Naive thymus-derived CD8-positive, alpha-beta T cell (primary cell): ENCODE measurements at regions not wholly inside any gene's neighbourhood (a gene's known extent, or its start where the extent isn't known, plus 50 kb on each side); places are given as distances from the start of the nearest gene placed in this dataset.
"Not testable (repeated sequence)": the region's sequence is repeated elsewhere in the genome, so short reads cannot be mapped to it uniquely, and the experiment has no call there.

Experiments used
- ATAC-seq, 2 donors: fragments of 150-1000 bp; cut with Tn5 transposase in 1 of 2; sonication (Bioruptor Pico), chemical (Tn5 transposase) in 1 of 2; 1 replicate in 1 of 2; 2 replicates in 1 of 2; pipeline ENCODE4 v1.10.0; 2021; ENCODE audit warnings: mild to moderate bottlenecking in 2 of 2, moderate library complexity in 2 of 2
- POLR2A ChIA-PET: fragments of 350-600 bp; sonication (Branson Sonifier 250); formaldehyde crosslinking; loops from one replicate; lab custom pipeline; 2021; ENCODE audit warnings: antibody characterized with exemption; lab: Charles Lee
- DNase-seq, 10 donors: peaks; one replicate each; pipeline versions ENCODE4 v3.0.0 to v3.0.0-alpha.2; 2020 to 2022
- H3K27ac Mint-ChIP-seq, 10 donors: one replicate each; pipeline ENCODE4 v1.8.0; 2020 to 2022; ENCODE audit warnings: mild to moderate bottlenecking in 10 of 10, mixed read lengths in 10 of 10, moderate library complexity in 4 of 10, inconsistent platforms in 1 of 10
- H3K27me3 Mint-ChIP-seq, 5 donors: one replicate each; pipeline ENCODE4 v1.8.0; 2021 to 2022; ENCODE audit warnings: mixed read lengths in 5 of 5
- H3K36me3 Mint-ChIP-seq, 3 donors: one replicate each; pipeline ENCODE4 v1.8.0; 2020 to 2022; ENCODE audit warnings: mixed read lengths in 3 of 3, mild to moderate bottlenecking in 2 of 3, inconsistent platforms in 1 of 3
- H3K4me1 Mint-ChIP-seq, 4 donors: one replicate each; pipeline ENCODE4 v1.8.0; 2021 to 2022; ENCODE audit warnings: mixed read lengths in 4 of 4
- H3K4me3 Mint-ChIP-seq, 10 donors: one replicate each; pipeline ENCODE4 v1.8.0; 2020 to 2022; ENCODE audit warnings: mild to moderate bottlenecking in 10 of 10, mixed read lengths in 10 of 10, moderate library complexity in 6 of 10, inconsistent platforms in 1 of 10
- H3K9me3 Mint-ChIP-seq, 9 donors: one replicate each; pipeline ENCODE4 v1.8.0; 2020 to 2022; ENCODE audit warnings: mixed read lengths in 9 of 9, mild to moderate bottlenecking in 3 of 9, inconsistent platforms in 1 of 9, moderate library complexity in 1 of 9

DNA sequence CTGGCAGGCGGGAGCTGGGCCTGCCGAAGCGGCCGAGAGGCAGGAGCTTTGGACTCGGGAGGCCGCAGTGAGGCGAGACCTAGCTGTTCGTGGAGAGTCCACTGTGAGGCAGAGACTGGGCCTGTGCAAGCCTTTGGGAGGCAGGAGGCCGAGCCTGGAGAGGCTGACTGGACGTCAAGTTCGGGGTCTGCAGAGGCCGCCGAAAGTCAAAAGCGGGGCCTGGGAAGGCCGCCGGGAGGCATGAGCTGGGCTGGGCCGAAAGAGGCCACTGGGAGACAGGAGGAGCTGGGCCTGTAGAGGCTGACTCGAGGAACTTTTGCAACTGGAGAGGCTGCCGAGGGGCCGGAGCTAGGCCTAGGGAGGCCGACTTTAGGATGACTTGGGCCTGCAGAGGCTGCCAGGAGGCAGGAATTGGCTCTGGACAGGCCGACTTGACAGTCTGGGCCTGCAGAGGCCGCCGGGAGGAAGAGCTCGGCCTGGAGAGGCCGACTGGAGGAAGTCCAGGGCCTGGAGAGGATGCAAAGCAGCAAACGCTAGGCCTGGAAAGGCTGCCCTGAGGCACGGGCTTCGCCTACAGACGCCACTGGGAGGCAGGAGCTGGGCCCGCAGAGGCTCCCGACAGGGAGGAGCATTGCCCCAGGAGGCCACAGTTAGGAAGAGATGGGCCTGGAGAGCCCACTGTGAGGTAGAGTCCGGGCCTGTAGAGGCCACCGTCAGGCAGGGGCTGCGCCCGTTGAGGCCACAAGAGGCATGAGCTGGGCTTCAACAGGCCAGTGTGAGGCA, 304.0 kb downstream of the ZNF479 start:
- not testable (repeated sequence) for H3K4me3 Mint-ChIP-seq, H3K36me3 Mint-ChIP-seq

DNA sequence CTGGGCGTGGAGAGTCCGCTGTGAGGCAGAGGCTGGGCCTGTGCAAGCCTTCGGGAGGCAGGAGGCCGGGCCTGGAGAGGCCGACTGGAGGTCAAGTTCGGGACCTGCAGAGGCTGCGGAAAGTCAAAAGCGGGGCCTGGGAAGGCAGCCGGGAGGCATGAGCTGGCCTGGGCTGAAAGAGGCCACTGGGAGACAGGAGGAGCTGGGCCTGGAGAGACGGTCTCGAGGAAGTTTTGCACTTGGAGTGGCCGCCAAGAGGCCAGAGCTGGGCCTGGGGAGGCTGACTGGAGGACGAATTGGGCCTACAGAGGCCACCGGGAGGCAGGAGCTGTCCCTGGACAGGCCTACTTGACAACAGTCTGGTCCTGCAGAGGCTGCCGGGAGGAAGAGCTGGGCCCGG, 304.7 kb downstream of the ZNF479 start:
- H3K27me3 Mint-ChIP-seq, H3K27ac Mint-ChIP-seq, H3K4me3 Mint-ChIP-seq, POLR2A ChIA-PET, H3K36me3 Mint-ChIP-seq, DNase-seq, ATAC-seq, H3K4me1 Mint-ChIP-seq: not testable (repeated sequence)
- H3K9me3 Mint-ChIP-seq: peaks cover 0 to 16% (median 0%) of the 10 kb centered on the region in 9 donors

More for the DNA sequence above, 304.0 kb downstream of the ZNF479 start:
- DNase-seq, H3K27ac Mint-ChIP-seq, POLR2A ChIA-PET, H3K27me3 Mint-ChIP-seq, ATAC-seq, H3K4me1 Mint-ChIP-seq: not testable (repeated sequence)
- peaks cover 0 to 14% (median 0%) of the 10 kb centered on the region in 9 donors for H3K9me3 Mint-ChIP-seq

DNA sequence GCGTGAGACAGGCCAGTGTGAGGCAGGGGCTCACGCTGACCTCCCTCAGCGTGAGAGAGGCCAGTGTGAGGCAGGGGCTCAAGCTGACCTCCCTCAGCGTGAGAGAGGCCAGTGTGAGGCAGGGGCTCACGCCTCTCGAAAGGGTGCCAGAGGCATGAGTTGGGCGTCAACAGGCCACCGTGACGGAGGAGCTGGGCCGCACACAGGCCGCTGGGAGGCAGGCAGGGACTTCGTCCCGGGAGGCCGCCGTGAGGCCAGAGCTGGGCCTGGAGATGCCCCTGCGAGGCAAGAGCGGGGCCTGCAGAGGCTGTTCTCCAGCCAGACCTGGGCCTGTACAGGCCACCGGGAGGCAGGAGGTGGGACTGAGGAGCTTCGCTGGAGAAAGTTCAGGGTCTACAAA, 305.7 kb downstream of the ZNF479 start:
- peaks cover 0 to 13% (median 0%) of the 10 kb centered on the region in 9 donors for H3K9me3 Mint-ChIP-seq
- DNase-seq, ATAC-seq, H3K27me3 Mint-ChIP-seq, H3K27ac Mint-ChIP-seq, H3K36me3 Mint-ChIP-seq, H3K4me1 Mint-ChIP-seq, H3K4me3 Mint-ChIP-seq, POLR2A ChIA-PET: not testable (repeated sequence)

DNA sequence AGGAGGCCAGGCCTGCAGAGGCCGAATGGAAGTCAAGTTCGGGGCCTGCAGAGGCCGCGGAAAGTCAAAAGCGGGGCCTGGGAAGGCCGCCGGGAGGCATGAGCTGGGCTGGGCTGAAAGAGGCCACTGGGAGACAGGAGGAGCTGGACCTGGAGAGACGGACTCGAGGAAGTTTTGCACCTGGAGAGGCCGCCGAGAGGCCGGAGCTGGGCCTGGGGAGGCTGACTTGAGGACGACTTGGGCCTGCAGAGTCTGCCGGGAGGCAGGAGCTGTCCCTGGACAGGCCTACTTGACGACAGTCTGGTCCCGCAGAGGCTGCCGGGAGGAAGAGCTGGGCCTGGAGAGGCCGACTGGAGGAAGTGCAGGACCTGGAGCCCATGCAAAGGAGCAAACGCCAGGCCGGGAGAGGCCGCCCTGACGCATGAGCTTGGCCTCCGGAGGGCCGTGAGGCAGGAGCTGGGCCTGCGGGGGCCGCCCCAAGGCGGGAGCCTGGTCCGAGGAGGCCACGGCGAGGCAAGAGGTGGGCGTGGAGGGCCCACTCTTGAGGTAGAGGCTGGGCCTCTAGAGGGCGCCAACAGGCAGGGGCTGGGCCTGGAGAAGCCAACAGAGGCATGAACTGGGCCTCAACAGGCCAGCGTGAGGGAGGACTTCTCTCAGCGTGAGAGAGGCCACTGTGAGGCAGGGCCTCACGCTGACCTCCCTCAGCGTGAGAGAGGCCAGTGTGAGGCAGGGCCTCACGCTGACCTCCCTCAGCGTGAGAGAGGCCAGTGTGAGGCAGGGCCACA, 306.3 kb downstream of the ZNF479 start:
- H3K4me3 Mint-ChIP-seq, H3K4me1 Mint-ChIP-seq, H3K36me3 Mint-ChIP-seq, H3K27ac Mint-ChIP-seq, ATAC-seq, POLR2A ChIA-PET, H3K27me3 Mint-ChIP-seq, DNase-seq: not testable (repeated sequence)
- H3K9me3 Mint-ChIP-seq: peaks cover 0 to 13% (median 0%) of the 10 kb centered on the region in 9 donors

GRCh38 chr7:56825121-56825520, 307.1 kb downstream of the ZNF479 start:
- H3K27me3 Mint-ChIP-seq, H3K36me3 Mint-ChIP-seq, POLR2A ChIA-PET, H3K4me3 Mint-ChIP-seq, H3K27ac Mint-ChIP-seq, ATAC-seq, H3K4me1 Mint-ChIP-seq, DNase-seq: not testable (repeated sequence)
- peaks cover 0 to 13% (median 0%) of the 10 kb centered on the region in 9 donors for H3K9me3 Mint-ChIP-seq

- peaks cover 0 to 12% (median 0%) of the 10 kb centered on the region in 9 donors for H3K9me3 Mint-ChIP-seq
- DNase-seq, POLR2A ChIA-PET, H3K4me3 Mint-ChIP-seq, H3K36me3 Mint-ChIP-seq, ATAC-seq, H3K27me3 Mint-ChIP-seq, H3K4me1 Mint-ChIP-seq, H3K27ac Mint-ChIP-seq: not testable (repeated sequence)
Measured at GRCh38 chr7:56823872-56824635, 308.2 kb downstream of the ZNF479 start.

- H3K4me1 Mint-ChIP-seq, H3K27me3 Mint-ChIP-seq, POLR2A ChIA-PET, H3K27ac Mint-ChIP-seq, DNase-seq, H3K9me3 Mint-ChIP-seq, H3K36me3 Mint-ChIP-seq, H3K4me3 Mint-ChIP-seq, ATAC-seq: not testable (repeated sequence)
Measured at GRCh38 chr7:56823231-56823630, 309.0 kb downstream of the ZNF479 start.

- H3K9me3 Mint-ChIP-seq, DNase-seq, ATAC-seq, H3K4me1 Mint-ChIP-seq, H3K27me3 Mint-ChIP-seq, H3K36me3 Mint-ChIP-seq, POLR2A ChIA-PET, H3K27ac Mint-ChIP-seq, H3K4me3 Mint-ChIP-seq: not testable (repeated sequence)
Measured at GRCh38 chr7:56822153-56822552, 310.1 kb downstream of the ZNF479 start.

- ATAC-seq, H3K9me3 Mint-ChIP-seq, POLR2A ChIA-PET: not testable (repeated sequence)
Measured at GRCh38 chr7:56821561-56821960, 310.7 kb downstream of the ZNF479 start.

GRCh38 chr7:56818261-56818660, 314.0 kb downstream of the ZNF479 start:
- POLR2A ChIA-PET, H3K27me3 Mint-ChIP-seq: not testable (repeated sequence)

More at GRCh38 chr7:56821561-56821960, 310.7 kb downstream of the ZNF479 start:
- H3K4me3 Mint-ChIP-seq, H3K4me1 Mint-ChIP-seq, DNase-seq, H3K27me3 Mint-ChIP-seq, H3K36me3 Mint-ChIP-seq, H3K27ac Mint-ChIP-seq: not testable (repeated sequence)

GRCh38 chr7:56814911-56815310, 317.3 kb downstream of the ZNF479 start:
- ATAC-seq, DNase-seq, H3K4me3 Mint-ChIP-seq, H3K36me3 Mint-ChIP-seq, H3K27me3 Mint-ChIP-seq, H3K27ac Mint-ChIP-seq, H3K4me1 Mint-ChIP-seq, POLR2A ChIA-PET: not testable (repeated sequence)
- peaks cover 0 to 18% (median 0%) of the 10 kb centered on the region in 9 donors for H3K9me3 Mint-ChIP-seq

More at GRCh38 chr7:56818261-56818660, 314.0 kb downstream of the ZNF479 start:
- H3K4me3 Mint-ChIP-seq, H3K9me3 Mint-ChIP-seq, ATAC-seq, H3K4me1 Mint-ChIP-seq, H3K36me3 Mint-ChIP-seq, H3K27ac Mint-ChIP-seq, DNase-seq: not testable (repeated sequence)

DNA sequence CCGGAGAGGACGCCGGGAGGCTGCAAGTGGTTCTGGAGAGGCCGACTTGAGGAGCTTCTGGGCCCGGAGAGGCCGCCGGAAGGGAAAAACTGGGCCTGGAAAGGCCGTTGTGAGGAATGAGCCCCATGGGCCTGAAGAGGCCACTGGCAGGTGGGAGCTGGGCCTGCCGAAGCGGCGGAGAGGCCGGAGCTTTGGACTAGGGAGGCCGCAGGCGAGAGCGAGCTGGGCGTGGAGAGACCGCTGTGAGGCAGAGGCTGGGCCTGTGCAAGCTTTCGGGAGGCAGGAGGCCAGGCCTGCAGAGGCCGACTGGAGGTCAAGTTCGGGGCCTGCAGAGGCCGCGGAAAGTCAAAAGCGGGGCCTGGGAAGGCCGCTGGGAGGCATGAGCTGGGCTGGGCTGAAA, 317.8 kb downstream of the ZNF479 start:
- H3K4me3 Mint-ChIP-seq, DNase-seq, H3K27ac Mint-ChIP-seq, H3K27me3 Mint-ChIP-seq, H3K4me1 Mint-ChIP-seq, H3K36me3 Mint-ChIP-seq, POLR2A ChIA-PET, ATAC-seq: not testable (repeated sequence)
- peaks cover 0 to 23% (median 0%) of the 10 kb centered on the region in 9 donors for H3K9me3 Mint-ChIP-seq

- DNase-seq, H3K27me3 Mint-ChIP-seq, H3K36me3 Mint-ChIP-seq, H3K4me1 Mint-ChIP-seq, POLR2A ChIA-PET, H3K27ac Mint-ChIP-seq, H3K4me3 Mint-ChIP-seq, ATAC-seq: not testable (repeated sequence)
- peaks cover 0 to 26% (median 0%) of the 10 kb centered on the region in 9 donors for H3K9me3 Mint-ChIP-seq
Measured at GRCh38 chr7:56813975-56814374, 318.3 kb downstream of the ZNF479 start.
